Endothelial cell of umbilical vein (primary cell): ENCODE measurements at regions not wholly inside any gene's neighbourhood (a gene's known extent, or its start where the extent isn't known, plus 50 kb on each side); places are given as distances from the start of the nearest gene placed in this dataset.

Source experiments
- EZH2 ChIP-seq: IDR thresholded peaks from 2 replicates; pipeline ENCODE4 v1.6.1; 2012; ENCODE audit warnings: borderline replicate concordance, low read depth, mild to moderate bottlenecking, moderate library complexity, low read length, inconsistent platforms; ENCODE audit not compliant: severe bottlenecking
- FOS ChIP-seq: IDR thresholded peaks from 2 replicates; pipeline ENCODE4 v1.6.1; 2011; ENCODE audit warnings: mild to moderate bottlenecking, low read length, moderate library complexity, borderline replicate concordance; ENCODE audit not compliant: insufficient read depth
- GATA2 ChIP-seq: IDR thresholded peaks from 2 replicates; pipeline ENCODE4 v1.7.0; 2011; ENCODE audit warnings: low read depth, mild to moderate bottlenecking, moderate library complexity, mixed read lengths, low read length; ENCODE audit not compliant: insufficient read length, insufficient read depth
- MYC ChIP-seq: IDR thresholded peaks from one replicate; pipeline ENCODE4 v1.6.1; 2011; ENCODE audit warnings: mild to moderate bottlenecking, low read depth, low read length
- POLR2A ChIP-seq: IDR thresholded peaks from 2 replicates; pipeline ENCODE4 v1.6.1; 2012; ENCODE audit warnings: low read depth, mild to moderate bottlenecking, control low read depth, low read length
- POLR2AphosphoS5 ChIP-seq: IDR thresholded peaks from 2 replicates; pipeline ENCODE4 v1.6.1; 2012; ENCODE audit warnings: low read depth, mild to moderate bottlenecking, control low read depth, low read length, moderate library complexity; ENCODE audit not compliant: insufficient read depth
- TF ChIP-seq, protein P1 (sequence below), 2 donors: IDR thresholded peaks; 1 replicate in 1 of 2; 2 replicates in 1 of 2; pipeline ENCODE4 v1.5.1; 2011; ENCODE audit warnings: low read length in 2 of 2, mild to moderate bottlenecking in 2 of 2, moderate library complexity in 2 of 2, control low read depth in 1 of 2, inconsistent platforms in 1 of 2, low read depth in 1 of 2; ENCODE audit not compliant: insufficient read depth in 1 of 2; ENCODE audit errors: extremely low read depth in 1 of 2
- TF ChIP-seq, protein P2 (sequence below): IDR thresholded peaks from 2 replicates; pipeline ENCODE4 v1.6.1; 2011; ENCODE audit not compliant: insufficient read depth, insufficient read length

DNA sequence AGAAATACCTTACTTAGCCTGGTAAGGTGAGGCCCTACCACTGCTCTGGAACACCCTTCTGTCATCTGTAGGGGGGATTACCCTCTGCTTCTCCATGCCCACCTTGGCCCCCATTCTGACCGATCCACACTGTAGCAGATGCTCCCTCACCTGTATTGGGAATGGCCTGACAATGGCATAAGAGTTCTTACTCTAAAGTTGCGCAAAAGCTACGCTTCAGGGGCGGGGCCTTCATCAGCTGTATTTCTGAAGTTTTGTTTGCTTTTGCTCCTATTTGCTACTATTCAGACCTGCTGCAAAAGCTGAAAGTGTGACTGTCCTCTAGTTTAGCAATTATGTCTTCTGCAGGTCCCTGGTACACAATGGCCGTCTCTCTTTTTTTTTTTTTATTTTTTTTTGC, 252.6 kb downstream of the TLE3 start:
- TF ChIP-seq POLR2A (no peak), EZH2 (no peak), POLR2AphosphoS5 (no peak), MYC (no peak), FOS (no peak), GATA2 (no peak)
- TF ChIP-seq, protein P1, sequence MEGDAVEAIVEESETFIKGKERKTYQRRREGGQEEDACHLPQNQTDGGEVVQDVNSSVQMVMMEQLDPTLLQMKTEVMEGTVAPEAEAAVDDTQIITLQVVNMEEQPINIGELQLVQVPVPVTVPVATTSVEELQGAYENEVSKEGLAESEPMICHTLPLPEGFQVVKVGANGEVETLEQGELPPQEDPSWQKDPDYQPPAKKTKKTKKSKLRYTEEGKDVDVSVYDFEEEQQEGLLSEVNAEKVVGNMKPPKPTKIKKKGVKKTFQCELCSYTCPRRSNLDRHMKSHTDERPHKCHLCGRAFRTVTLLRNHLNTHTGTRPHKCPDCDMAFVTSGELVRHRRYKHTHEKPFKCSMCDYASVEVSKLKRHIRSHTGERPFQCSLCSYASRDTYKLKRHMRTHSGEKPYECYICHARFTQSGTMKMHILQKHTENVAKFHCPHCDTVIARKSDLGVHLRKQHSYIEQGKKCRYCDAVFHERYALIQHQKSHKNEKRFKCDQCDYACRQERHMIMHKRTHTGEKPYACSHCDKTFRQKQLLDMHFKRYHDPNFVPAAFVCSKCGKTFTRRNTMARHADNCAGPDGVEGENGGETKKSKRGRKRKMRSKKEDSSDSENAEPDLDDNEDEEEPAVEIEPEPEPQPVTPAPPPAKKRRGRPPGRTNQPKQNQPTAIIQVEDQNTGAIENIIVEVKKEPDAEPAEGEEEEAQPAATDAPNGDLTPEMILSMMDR (IDR thresholded peaks at IDR 0.05; ENCODE audit: extremely low read depth in 1 of 2, insufficient read depth in 1 of 2, low read depth in 1 of 2, low read length in 2 of 2), result no peak
- TF ChIP-seq, protein P2, sequence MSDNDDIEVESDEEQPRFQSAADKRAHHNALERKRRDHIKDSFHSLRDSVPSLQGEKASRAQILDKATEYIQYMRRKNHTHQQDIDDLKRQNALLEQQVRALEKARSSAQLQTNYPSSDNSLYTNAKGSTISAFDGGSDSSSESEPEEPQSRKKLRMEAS, result no peak
